ENCODE measurements at regions not wholly inside any gene's neighbourhood (a gene's known extent, or its start where the extent isn't known, plus 50 kb on each side); places are given as distances from the start of the nearest gene placed in this dataset.

DNA sequence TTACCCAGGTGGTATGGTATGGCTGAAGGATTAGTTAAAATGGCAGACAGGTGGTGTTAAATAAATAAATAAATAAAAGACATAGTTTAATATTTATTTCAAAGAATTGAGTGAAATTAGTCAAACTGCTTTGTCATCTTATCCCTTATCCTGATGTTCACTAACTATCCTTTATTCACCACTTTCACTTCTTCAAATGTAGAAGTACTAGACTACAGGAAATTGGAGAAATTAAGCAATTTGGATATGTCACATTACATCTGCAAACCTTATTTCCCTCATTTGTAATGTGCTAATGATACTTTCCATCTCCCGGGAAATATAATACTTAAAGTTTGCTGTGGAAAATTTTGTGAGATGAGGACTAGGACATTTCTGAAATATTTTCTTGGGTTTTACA lies 1195.7 kb downstream of the LRFN5 start (continued):
- TF ChIP-seq, protein P1, sequence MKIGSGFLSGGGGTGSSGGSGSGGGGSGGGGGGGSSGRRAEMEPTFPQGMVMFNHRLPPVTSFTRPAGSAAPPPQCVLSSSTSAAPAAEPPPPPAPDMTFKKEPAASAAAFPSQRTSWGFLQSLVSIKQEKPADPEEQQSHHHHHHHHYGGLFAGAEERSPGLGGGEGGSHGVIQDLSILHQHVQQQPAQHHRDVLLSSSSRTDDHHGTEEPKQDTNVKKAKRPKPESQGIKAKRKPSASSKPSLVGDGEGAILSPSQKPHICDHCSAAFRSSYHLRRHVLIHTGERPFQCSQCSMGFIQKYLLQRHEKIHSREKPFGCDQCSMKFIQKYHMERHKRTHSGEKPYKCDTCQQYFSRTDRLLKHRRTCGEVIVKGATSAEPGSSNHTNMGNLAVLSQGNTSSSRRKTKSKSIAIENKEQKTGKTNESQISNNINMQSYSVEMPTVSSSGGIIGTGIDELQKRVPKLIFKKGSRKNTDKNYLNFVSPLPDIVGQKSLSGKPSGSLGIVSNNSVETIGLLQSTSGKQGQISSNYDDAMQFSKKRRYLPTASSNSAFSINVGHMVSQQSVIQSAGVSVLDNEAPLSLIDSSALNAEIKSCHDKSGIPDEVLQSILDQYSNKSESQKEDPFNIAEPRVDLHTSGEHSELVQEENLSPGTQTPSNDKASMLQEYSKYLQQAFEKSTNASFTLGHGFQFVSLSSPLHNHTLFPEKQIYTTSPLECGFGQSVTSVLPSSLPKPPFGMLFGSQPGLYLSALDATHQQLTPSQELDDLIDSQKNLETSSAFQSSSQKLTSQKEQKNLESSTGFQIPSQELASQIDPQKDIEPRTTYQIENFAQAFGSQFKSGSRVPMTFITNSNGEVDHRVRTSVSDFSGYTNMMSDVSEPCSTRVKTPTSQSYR (CRISPR knock-in tag; IDR thresholded peaks at IDR 0.05; ENCODE audit: borderline replicate concordance), result no peak
- TF ChIP-seq KDM3A (CRISPR knock-in tag; IDR thresholded peaks at IDR 0.05; ENCODE audit: low read depth) (no peak), NCOA5 (CRISPR knock-in tag; IDR thresholded peaks at IDR 0.05) (no peak), ZSCAN29 (CRISPR knock-in tag; conservative IDR thresholded peaks at IDR 0.05) (no peak), ARNT2 (CRISPR knock-in tag; IDR thresholded peaks at IDR 0.05; ENCODE audit: low read depth) (no peak)
- TF ChIP-seq, protein P2, sequence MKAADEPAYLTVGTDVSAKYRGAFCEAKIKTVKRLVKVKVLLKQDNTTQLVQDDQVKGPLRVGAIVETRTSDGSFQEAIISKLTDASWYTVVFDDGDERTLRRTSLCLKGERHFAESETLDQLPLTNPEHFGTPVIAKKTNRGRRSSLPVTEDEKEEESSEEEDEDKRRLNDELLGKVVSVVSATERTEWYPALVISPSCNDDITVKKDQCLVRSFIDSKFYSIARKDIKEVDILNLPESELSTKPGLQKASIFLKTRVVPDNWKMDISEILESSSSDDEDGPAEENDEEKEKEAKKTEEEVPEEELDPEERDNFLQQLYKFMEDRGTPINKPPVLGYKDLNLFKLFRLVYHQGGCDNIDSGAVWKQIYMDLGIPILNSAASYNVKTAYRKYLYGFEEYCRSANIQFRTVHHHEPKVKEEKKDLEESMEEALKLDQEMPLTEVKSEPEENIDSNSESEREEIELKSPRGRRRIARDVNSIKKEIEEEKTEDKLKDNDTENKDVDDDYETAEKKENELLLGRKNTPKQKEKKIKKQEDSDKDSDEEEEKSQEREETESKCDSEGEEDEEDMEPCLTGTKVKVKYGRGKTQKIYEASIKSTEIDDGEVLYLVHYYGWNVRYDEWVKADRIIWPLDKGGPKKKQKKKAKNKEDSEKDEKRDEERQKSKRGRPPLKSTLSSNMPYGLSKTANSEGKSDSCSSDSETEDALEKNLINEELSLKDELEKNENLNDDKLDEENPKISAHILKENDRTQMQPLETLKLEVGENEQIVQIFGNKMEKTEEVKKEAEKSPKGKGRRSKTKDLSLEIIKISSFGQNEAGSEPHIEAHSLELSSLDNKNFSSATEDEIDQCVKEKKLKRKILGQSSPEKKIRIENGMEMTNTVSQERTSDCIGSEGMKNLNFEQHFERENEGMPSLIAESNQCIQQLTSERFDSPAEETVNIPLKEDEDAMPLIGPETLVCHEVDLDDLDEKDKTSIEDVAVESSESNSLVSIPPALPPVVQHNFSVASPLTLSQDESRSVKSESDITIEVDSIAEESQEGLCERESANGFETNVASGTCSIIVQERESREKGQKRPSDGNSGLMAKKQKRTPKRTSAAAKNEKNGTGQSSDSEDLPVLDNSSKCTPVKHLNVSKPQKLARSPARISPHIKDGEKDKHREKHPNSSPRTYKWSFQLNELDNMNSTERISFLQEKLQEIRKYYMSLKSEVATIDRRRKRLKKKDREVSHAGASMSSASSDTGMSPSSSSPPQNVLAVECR (CRISPR knock-in tag; IDR thresholded peaks at IDR 0.05; ENCODE audit: borderline replicate concordance), result no peak
- TF ChIP-seq, protein P3, sequence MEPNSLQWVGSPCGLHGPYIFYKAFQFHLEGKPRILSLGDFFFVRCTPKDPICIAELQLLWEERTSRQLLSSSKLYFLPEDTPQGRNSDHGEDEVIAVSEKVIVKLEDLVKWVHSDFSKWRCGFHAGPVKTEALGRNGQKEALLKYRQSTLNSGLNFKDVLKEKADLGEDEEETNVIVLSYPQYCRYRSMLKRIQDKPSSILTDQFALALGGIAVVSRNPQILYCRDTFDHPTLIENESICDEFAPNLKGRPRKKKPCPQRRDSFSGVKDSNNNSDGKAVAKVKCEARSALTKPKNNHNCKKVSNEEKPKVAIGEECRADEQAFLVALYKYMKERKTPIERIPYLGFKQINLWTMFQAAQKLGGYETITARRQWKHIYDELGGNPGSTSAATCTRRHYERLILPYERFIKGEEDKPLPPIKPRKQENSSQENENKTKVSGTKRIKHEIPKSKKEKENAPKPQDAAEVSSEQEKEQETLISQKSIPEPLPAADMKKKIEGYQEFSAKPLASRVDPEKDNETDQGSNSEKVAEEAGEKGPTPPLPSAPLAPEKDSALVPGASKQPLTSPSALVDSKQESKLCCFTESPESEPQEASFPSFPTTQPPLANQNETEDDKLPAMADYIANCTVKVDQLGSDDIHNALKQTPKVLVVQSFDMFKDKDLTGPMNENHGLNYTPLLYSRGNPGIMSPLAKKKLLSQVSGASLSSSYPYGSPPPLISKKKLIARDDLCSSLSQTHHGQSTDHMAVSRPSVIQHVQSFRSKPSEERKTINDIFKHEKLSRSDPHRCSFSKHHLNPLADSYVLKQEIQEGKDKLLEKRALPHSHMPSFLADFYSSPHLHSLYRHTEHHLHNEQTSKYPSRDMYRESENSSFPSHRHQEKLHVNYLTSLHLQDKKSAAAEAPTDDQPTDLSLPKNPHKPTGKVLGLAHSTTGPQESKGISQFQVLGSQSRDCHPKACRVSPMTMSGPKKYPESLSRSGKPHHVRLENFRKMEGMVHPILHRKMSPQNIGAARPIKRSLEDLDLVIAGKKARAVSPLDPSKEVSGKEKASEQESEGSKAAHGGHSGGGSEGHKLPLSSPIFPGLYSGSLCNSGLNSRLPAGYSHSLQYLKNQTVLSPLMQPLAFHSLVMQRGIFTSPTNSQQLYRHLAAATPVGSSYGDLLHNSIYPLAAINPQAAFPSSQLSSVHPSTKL (CRISPR knock-in tag; IDR thresholded peaks at IDR 0.05), result no peak
